GM23338 (cell line): ENCODE measurements at regions not wholly inside any gene's neighbourhood (a gene's known extent, or its start where the extent isn't known, plus 50 kb on each side); places are given as distances from the start of the nearest gene placed in this dataset.

Experiments used
- ATAC-seq: fragments of 200-7000 bp; cut with Tn5 transposase; 3 replicates; pipeline ENCODE4 v1.9.1; 2020
- DNase-seq: peaks from one replicate; pipeline ENCODE4 v3.0.0-alpha.2; 2015; ENCODE audit warnings: low spot score
- H2AFZ ChIP-seq: fragments of 200-600 bp; sonication (generic); 2 replicates; pipeline ENCODE4 v1.8.0; 2016; ENCODE audit warnings: antibody characterized with exemption, mild to moderate bottlenecking, moderate library complexity
- H3F3A ChIP-seq: fragments of 200-600 bp; sonication (generic); replicated peaks from 2 replicates; pipeline ENCODE4 v1.8.0; 2017; ENCODE audit warnings: antibody characterized with exemption, mixed run types, low read depth
- H3K27ac ChIP-seq: fragments of 200-600 bp; sonication (generic); 2 replicates; pipeline ENCODE4 v1.6.1; 2016; ENCODE audit warnings: low read depth
- H3K27me3 ChIP-seq: fragments of 200-600 bp; sonication (generic); 2 replicates; pipeline ENCODE4 v1.8.0; 2016; ENCODE audit warnings: mild to moderate bottlenecking, mixed run types, moderate library complexity; ENCODE audit not compliant: insufficient read depth
- H3K36me3 ChIP-seq: fragments of 200-600 bp; sonication (generic); 2 replicates; pipeline ENCODE4 v1.8.0; 2016; ENCODE audit warnings: mild to moderate bottlenecking; ENCODE audit not compliant: insufficient read depth
- H3K4me1 ChIP-seq: fragments of 200-600 bp; sonication (generic); 2 replicates; pipeline ENCODE4 v1.8.0; 2016; ENCODE audit warnings: mild to moderate bottlenecking, moderate library complexity; ENCODE audit not compliant: insufficient read depth
- H3K4me2 ChIP-seq: fragments of 200-600 bp; sonication (generic); 2 replicates; pipeline ENCODE4 v1.7.1; 2017; ENCODE audit warnings: mixed run types
- H3K4me3 ChIP-seq: fragments of 200-600 bp; sonication (generic); 2 replicates; pipeline ENCODE4 v1.6.1; 2016; ENCODE audit warnings: mixed run types
- H3K79me2 ChIP-seq: fragments of 200-600 bp; sonication (generic); replicated peaks from 2 replicates; pipeline ENCODE4 v1.8.0; 2017; ENCODE audit warnings: mild to moderate bottlenecking; ENCODE audit not compliant: insufficient read depth
- H3K9me2 ChIP-seq: fragments of 200-600 bp; sonication (generic); 2 replicates; pipeline ENCODE4 v1.8.0; 2017; ENCODE audit not compliant: insufficient read depth
- H4K20me1 ChIP-seq: fragments of 200-600 bp; sonication (generic); replicated peaks from 2 replicates; pipeline ENCODE4 v1.8.0; 2017; ENCODE audit warnings: mild to moderate bottlenecking; ENCODE audit not compliant: insufficient read depth
- H3K27ac Mint-ChIP-seq: 2 replicates; pipeline ENCODE4 v1.8.0; 2020; ENCODE audit warnings: inconsistent platforms, mild to moderate bottlenecking, moderate library complexity, mixed read lengths
- H3K27me3 Mint-ChIP-seq: 3 replicates; pipeline ENCODE4 v1.8.0; 2022; ENCODE audit warnings: low read depth, mild to moderate bottlenecking, moderate library complexity, mixed read lengths, inconsistent platforms; ENCODE audit not compliant: insufficient read depth, poor library complexity
- H3K36me3 Mint-ChIP-seq: 3 replicates; pipeline ENCODE4 v1.8.0; 2021; ENCODE audit warnings: low read depth, mild to moderate bottlenecking, inconsistent platforms, moderate library complexity, mixed read lengths
- H3K4me1 Mint-ChIP-seq: 3 replicates; pipeline ENCODE4 v1.8.0; 2020; ENCODE audit warnings: mild to moderate bottlenecking, inconsistent platforms, mixed read lengths
- H3K4me3 Mint-ChIP-seq: 3 replicates; pipeline ENCODE4 v1.8.0; 2021; ENCODE audit warnings: moderate library complexity, mild to moderate bottlenecking, inconsistent platforms, mixed read lengths
- H3K9me3 Mint-ChIP-seq: 3 replicates; pipeline ENCODE4 v1.8.0; 2020; ENCODE audit warnings: moderate library complexity, mild to moderate bottlenecking, inconsistent platforms, mixed read lengths
- CREB1 ChIP-seq: fragments of 250-450 bp; sonication (Bioruptor Pico); IDR thresholded peaks from 2 replicates; pipeline ENCODE4 v1.5.0; 2020; ENCODE audit warnings: low read depth, mild to moderate bottlenecking, moderate library complexity
- CTCF ChIP-seq, 2 experiments: fragments of 200-600 bp in 1 of 2; sonication (generic) in 1 of 2; conservative IDR thresholded peaks; 2 replicates each; pipeline versions ENCODE4 v1.5.1 to v1.6.1; 2016 to 2017; ENCODE audit warnings: antibody characterized with exemption in 2 of 2, low read depth in 2 of 2, mild to moderate bottlenecking in 2 of 2, moderate library complexity in 1 of 2
- ETS1 ChIP-seq: IDR thresholded peaks from 2 replicates; pipeline ENCODE4 v1.6.1; 2016; ENCODE audit warnings: antibody characterized with exemption
- EZH2phosphoT487 ChIP-seq: fragments of 200-600 bp; sonication (generic); IDR thresholded peaks from one replicate; pipeline ENCODE4 v1.8.1; 2018; ENCODE audit warnings: antibody characterized with exemption; ENCODE audit not compliant: unreplicated experiment
- JUNB ChIP-seq: IDR thresholded peaks from one replicate; pipeline ENCODE4 v1.6.1; 2016; ENCODE audit warnings: antibody characterized with exemption; ENCODE audit not compliant: unreplicated experiment
- NANOG ChIP-seq: IDR thresholded peaks from 2 replicates; pipeline ENCODE4 v1.6.1; 2016; ENCODE audit warnings: antibody characterized with exemption, borderline replicate concordance
- REST ChIP-seq: IDR thresholded peaks from one replicate; pipeline ENCODE4 v1.6.1; 2018; ENCODE audit warnings: antibody characterized with exemption; ENCODE audit not compliant: unreplicated experiment
- STAT1 ChIP-seq: IDR thresholded peaks from one replicate; pipeline ENCODE4 v1.6.1; 2016; ENCODE audit warnings: antibody characterized with exemption; ENCODE audit not compliant: unreplicated experiment
- ZNF114 ChIP-seq: fragments of 250-450 bp; sonication (Bioruptor Pico); IDR thresholded peaks from 2 replicates; pipeline ENCODE4 v1.5.0; 2020; ENCODE audit warnings: mild to moderate bottlenecking, moderate library complexity
- ZNF331 ChIP-seq: fragments of 250-450 bp; sonication (Bioruptor Pico); IDR thresholded peaks from 2 replicates; pipeline ENCODE4 v1.5.0; 2020; ENCODE audit warnings: low read depth, mild to moderate bottlenecking, moderate library complexity

- Histone ChIP-seq H3K4me3 (no peak overlapping the region), H4K20me1 (no peaks in the 10 kb centered on the region), H3K79me2 (no peaks in the 10 kb centered on the region), H3F3A (no peaks in the 10 kb centered on the region), H3K4me2 (no peak overlapping the region), H3K4me1 (no peaks in the 10 kb centered on the region), H3K27ac (no peak overlapping the region), H3K9me2 (no peaks in the 10 kb centered on the region), H2AFZ (no peak overlapping the region), H3K36me3 (no peaks in the 10 kb centered on the region), H3K27me3 (no peaks in the 10 kb centered on the region)
- no peak overlapping the region for H3K27ac Mint-ChIP-seq
- DNase-seq (no peak), ATAC-seq (no peak)
- no peak for TF ChIP-seq EZH2phosphoT487
- no peak for TF ChIP-seq ZNF114 (CRISPR knock-in tag)
- no peak for TF ChIP-seq ZNF331 (CRISPR knock-in tag)
- TF ChIP-seq JUNB, result no peak
- H3K4me3 Mint-ChIP-seq, result no peak overlapping the region
- H3K27me3 Mint-ChIP-seq, result peaks cover 2% of the 10 kb centered on the region
- peaks cover 5% of the 10 kb centered on the region; the same call in 2 of the 3 replicates for H3K9me3 Mint-ChIP-seq
- no peaks in the 10 kb centered on the region for H3K36me3 Mint-ChIP-seq
- no peaks in the 10 kb centered on the region for H3K4me1 Mint-ChIP-seq
These were observed 109.3 kb downstream of the BOD1 start for GRCh38 chr5:173507171-173507570.

GRCh38 chr5:173505634-173506033, 110.8 kb downstream of the BOD1 start:
- Histone ChIP-seq H3K4me3 (no peak overlapping the region), H3F3A (no peaks in the 10 kb centered on the region), H4K20me1 (no peaks in the 10 kb centered on the region), H3K4me1 (no peaks in the 10 kb centered on the region), H3K36me3 (no peaks in the 10 kb centered on the region), H3K79me2 (no peaks in the 10 kb centered on the region), H3K9me2 (no peaks in the 10 kb centered on the region), H3K4me2 (no peak overlapping the region), H2AFZ (no peak overlapping the region), H3K27ac (no peak overlapping the region), H3K27me3 (no peaks in the 10 kb centered on the region)
- ATAC-seq, result no peak
- H3K27me3 Mint-ChIP-seq, result peaks cover 6% of the 10 kb centered on the region
- no peaks in the 10 kb centered on the region for H3K4me1 Mint-ChIP-seq
- H3K27ac Mint-ChIP-seq, result no peak overlapping the region
- DNase-seq, result no peak
- peaks cover 5% of the 10 kb centered on the region; the same call in 2 of the 3 replicates for H3K9me3 Mint-ChIP-seq
- no peaks in the 10 kb centered on the region for H3K36me3 Mint-ChIP-seq
- TF ChIP-seq ETS1 (no peak), ZNF114 (CRISPR knock-in tag) (no peak), ZNF331 (CRISPR knock-in tag) (no peak)
- no peak overlapping the region for H3K4me3 Mint-ChIP-seq

- H3K4me1 Mint-ChIP-seq, result peaks cover 11% of the 10 kb centered on the region
- peaks cover 5% of the 10 kb centered on the region; the same call in 2 of the 3 replicates for H3K9me3 Mint-ChIP-seq
- no peak for ATAC-seq
- DNase-seq, result no peak
- Histone ChIP-seq H4K20me1 (no peaks in the 10 kb centered on the region), H3K27ac (no peak overlapping the region), H3K9me2 (peaks cover 5% of the 10 kb centered on the region; the same call in 1 of the 2 replicates), H3K4me3 (no peak overlapping the region), H3K4me1 (0 out of 2 replicates have a peak, but pooled peaks cover 2% of the 10 kb centered on the region), H3K27me3 (no peaks in the 10 kb centered on the region), H3K79me2 (no peaks in the 10 kb centered on the region), H2AFZ (no peak overlapping the region; the same call in 1 of the 2 replicates), H3K36me3 (no peaks in the 10 kb centered on the region), H3K4me2 (no peak overlapping the region), H3F3A (no peaks in the 10 kb centered on the region)
- no peaks in the 10 kb centered on the region for H3K36me3 Mint-ChIP-seq
- no peak overlapping the region for H3K4me3 Mint-ChIP-seq
- H3K27me3 Mint-ChIP-seq, result peaks cover 8% of the 10 kb centered on the region
- no peak overlapping the region for H3K27ac Mint-ChIP-seq
- no peak for TF ChIP-seq CTCF (conservative IDR thresholded peaks at IDR 0.05; ENCODE audit: low read depth in 2 of 2)
- no peak for TF ChIP-seq CREB1
- no peak for TF ChIP-seq REST
- no peak for TF ChIP-seq NANOG
- TF ChIP-seq ETS1, result no peak
- no peak for TF ChIP-seq ZNF331 (CRISPR knock-in tag)
- no peak for TF ChIP-seq JUNB
- TF ChIP-seq STAT1, result no peak
- TF ChIP-seq EZH2phosphoT487, result no peak
These were observed 114.5 kb downstream of the BOD1 start for GRCh38 chr5:173501922-173502321.
